Colonic mucosa (tissue), 4 donors: ENCODE measurements at regions not wholly inside any gene's neighbourhood (a gene's known extent, or its start where the extent isn't known, plus 50 kb on each side); places are given as distances from the start of the nearest gene placed in this dataset.

Experiments used
- DNase-seq: peaks from one replicate; pipeline ENCODE4 v3.0.0-alpha.2; 2020
- H3K27ac ChIP-seq: fragments of 200-600 bp; one replicate; pipeline ENCODE4 v1.8.0; 2021
- H3K27me3 ChIP-seq: fragments of 200-600 bp; one replicate; pipeline ENCODE4 v1.8.0; 2021
- H3K36me3 ChIP-seq: fragments of 200-600 bp; one replicate; pipeline ENCODE4 v1.8.0; 2021
- H3K4me1 ChIP-seq: fragments of 200-600 bp; one replicate; pipeline ENCODE4 v1.8.0; 2021; ENCODE audit warnings: mild to moderate bottlenecking
- H3K4me3 ChIP-seq: fragments of 200-600 bp; one replicate; pipeline ENCODE4 v1.8.0; 2021
- H3K9ac ChIP-seq, 2 donors: one replicate each; pipeline ENCODE4 v1.7.0; 2013; ENCODE audit warnings: control low read depth in 2 of 2, low read depth in 2 of 2, low read length in 2 of 2
- H3K9me3 ChIP-seq: fragments of 200-600 bp; one replicate; pipeline ENCODE4 v1.8.0; 2021
- intact Hi-C: fragments of 100-400 bp; cut with DNase I; formaldehyde crosslinking; loops from one replicate; pipeline ENCODE4 v1.14.1; 2022
- TF ChIP-seq, protein P1 (sequence below): fragments of 200-600 bp; IDR thresholded peaks from one replicate; pipeline ENCODE4 v1.8.0; 2022; ENCODE audit warnings: antibody characterized with exemption, mild to moderate bottlenecking
- donor health status: healthy.
- donor health status: DM: no; HTN: no; CAD: no.
- donor health status: DM: no; HTN: no; CAD: no.

DNA sequence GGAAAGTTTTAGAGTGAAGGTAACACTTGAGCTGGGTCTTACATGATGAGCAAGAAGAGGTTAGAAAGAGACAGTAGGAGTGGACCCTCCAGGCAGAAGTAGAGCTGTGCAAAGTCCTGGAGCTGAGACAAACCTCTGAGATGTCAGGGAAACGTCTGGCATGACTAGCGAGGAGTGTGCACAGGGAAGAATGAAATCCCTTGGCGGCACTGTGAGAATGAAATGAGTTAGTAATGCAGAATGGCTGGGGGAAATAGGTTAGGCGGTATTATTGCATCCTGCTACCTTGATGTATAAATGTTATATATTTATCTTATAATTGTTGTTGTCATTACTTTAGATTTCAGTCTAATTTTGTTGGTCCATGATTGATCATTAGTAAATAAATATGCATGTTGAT lies 457.9 kb upstream of the CCL2 start:
- no peak for DNase-seq
- TF ChIP-seq, protein P1, sequence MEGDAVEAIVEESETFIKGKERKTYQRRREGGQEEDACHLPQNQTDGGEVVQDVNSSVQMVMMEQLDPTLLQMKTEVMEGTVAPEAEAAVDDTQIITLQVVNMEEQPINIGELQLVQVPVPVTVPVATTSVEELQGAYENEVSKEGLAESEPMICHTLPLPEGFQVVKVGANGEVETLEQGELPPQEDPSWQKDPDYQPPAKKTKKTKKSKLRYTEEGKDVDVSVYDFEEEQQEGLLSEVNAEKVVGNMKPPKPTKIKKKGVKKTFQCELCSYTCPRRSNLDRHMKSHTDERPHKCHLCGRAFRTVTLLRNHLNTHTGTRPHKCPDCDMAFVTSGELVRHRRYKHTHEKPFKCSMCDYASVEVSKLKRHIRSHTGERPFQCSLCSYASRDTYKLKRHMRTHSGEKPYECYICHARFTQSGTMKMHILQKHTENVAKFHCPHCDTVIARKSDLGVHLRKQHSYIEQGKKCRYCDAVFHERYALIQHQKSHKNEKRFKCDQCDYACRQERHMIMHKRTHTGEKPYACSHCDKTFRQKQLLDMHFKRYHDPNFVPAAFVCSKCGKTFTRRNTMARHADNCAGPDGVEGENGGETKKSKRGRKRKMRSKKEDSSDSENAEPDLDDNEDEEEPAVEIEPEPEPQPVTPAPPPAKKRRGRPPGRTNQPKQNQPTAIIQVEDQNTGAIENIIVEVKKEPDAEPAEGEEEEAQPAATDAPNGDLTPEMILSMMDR: no peak
- Histone ChIP-seq H3K9ac (no peak overlapping the region), H3K4me3 (no peak overlapping the region), H3K36me3 (no peaks in the 10 kb centered on the region), H3K9me3 (no peaks in the 10 kb centered on the region), H3K4me1 (no peaks in the 10 kb centered on the region), H3K27ac (no peak overlapping the region), H3K27me3 (no peaks in the 10 kb centered on the region)
- intact Hi-C loops: no loop called here

DNA sequence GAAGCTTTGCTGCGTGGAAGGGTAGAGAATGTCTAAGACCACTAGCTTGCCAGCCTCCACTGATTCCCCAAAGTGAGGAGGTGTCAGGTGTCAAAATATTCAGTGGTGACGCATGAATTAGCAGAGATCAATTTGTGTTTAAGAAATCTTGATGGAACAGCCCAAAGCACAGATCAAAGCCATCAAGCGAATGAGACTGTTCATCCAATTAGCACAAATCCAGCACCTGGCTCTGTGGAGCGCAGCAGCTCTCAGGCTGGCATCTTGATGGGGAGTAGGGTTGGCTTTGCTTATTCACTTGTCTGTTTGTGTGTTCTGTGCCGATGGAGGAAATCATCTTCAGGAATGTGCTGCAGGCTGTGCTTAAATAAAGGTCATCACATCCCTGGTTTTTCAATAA lies 456.8 kb upstream of the CCL2 start:
- Histone ChIP-seq H3K9me3 (no peaks in the 10 kb centered on the region), H3K4me3 (no peak overlapping the region), H3K27me3 (no peaks in the 10 kb centered on the region), H3K9ac (no peak overlapping the region), H3K4me1 (no peaks in the 10 kb centered on the region), H3K36me3 (no peaks in the 10 kb centered on the region), H3K27ac (no peak overlapping the region)
- intact Hi-C loops: no loop called here
- TF ChIP-seq, protein P1: no peak
- no peak for DNase-seq

DNA sequence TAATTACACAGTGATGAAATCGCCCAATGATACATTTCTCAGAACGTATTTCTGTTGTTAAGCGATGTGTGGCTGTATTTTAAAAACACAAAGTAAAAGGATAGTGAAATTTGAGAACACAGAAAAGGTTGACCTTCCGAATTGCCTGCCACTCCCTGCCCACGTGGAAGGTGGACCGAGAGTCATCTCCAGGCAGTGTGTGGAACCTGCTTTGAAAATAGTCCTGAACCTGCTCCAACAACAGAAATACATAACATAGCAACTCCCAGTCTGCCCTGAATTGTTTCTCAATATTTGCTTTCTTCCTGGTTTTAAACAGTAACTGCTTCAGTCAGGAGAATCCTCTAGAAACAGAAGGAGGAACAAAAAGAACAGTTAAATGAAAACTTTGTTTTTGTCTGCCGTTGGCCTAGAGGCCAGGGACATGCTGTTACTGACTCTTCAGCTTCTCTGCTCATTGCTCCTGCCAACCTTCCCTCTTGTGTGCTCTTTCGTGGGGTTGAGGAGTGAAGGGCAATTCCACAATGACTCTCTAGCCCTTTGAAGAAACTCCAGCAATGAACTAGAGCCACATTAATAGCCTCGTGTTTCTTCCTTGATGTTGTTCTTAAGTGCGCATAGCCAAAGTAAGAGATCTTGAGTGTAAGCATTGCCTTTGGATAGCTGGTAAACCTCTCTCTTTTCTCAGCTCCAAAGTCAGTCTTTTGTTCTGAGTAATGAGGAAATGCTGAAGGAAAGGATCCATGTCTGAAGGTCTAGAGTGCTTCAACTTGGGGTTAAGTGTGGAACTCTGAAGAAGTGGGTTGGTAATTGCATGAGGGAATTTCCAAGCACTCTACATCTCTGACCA lies 452.5 kb upstream of the CCL2 start:
- no peak overlapping the region for H3K27ac ChIP-seq
- H3K27me3 ChIP-seq: no peaks in the 10 kb centered on the region
- no peaks in the 10 kb centered on the region for H3K4me1 ChIP-seq
- no peaks in the 10 kb centered on the region for H3K36me3 ChIP-seq
- H3K4me3 ChIP-seq: no peak overlapping the region
- TF ChIP-seq, protein P1: no peak
- H3K9me3 ChIP-seq: no peaks in the 10 kb centered on the region
- no peak overlapping the region for H3K9ac ChIP-seq
- intact Hi-C loops: no loop called here
- no peak for DNase-seq

DNA sequence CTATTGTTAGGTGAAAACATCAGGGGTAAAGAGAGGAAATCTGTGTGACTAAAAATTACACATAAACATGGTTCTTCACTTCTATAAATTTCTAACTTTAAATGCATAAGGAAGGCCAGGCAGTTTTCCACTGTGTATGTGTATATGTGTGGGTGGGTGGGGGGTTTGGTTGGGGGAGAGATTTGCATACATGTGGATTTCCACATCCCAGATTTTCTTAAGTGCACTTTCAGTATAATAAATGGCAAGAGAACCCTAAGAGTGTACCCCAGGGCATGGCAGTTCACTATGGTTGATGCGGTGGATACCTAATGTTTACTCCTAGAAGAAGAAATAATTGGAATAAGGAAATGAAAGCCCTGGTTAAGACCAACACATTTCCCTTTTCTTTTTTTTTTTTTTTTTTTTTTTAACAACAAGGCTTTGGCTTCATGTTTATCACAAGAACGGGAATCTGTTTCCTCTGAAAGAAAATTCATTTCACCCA lies 451.8 kb upstream of the CCL2 start:
- DNase-seq: no peak
- TF ChIP-seq, protein P1: no peak
- Histone ChIP-seq H3K27me3 (no peaks in the 10 kb centered on the region), H3K4me1 (no peaks in the 10 kb centered on the region), H3K9me3 (no peaks in the 10 kb centered on the region), H3K4me3 (no peak overlapping the region), H3K27ac (no peak overlapping the region), H3K36me3 (no peaks in the 10 kb centered on the region), H3K9ac (no peak overlapping the region)
- intact Hi-C loops: no loop called here

DNA sequence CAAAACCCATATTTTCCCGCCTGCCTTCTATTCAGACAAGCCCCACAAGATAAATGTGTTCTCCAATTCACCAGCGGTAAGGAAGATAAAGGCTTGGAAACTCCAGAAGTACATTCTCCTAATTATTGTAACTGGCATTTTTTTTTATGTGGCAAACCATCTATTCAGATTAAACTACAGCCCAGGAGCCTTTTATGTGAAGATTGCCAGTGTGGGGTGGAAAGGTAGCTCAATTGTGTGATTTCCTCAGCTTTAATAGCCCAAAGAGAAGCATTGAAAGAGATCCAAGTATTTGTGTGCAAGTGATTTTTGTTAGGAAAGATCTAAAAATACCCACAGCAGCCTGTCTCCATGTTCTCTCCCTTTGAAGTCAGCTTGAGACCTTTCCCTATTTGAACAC lies 451.4 kb upstream of the CCL2 start:
- Histone ChIP-seq H3K9me3 (no peaks in the 10 kb centered on the region), H3K27ac (no peak overlapping the region), H3K4me3 (no peak overlapping the region), H3K4me1 (no peaks in the 10 kb centered on the region), H3K36me3 (no peaks in the 10 kb centered on the region), H3K27me3 (no peaks in the 10 kb centered on the region), H3K9ac (no peak overlapping the region)
- intact Hi-C loops: no loop called here
- TF ChIP-seq, protein P1: no peak
- no peak for DNase-seq
